Neural progenitor cell (in vitro differentiated cells): ENCODE measurements at regions not wholly inside any gene's neighbourhood (a gene's known extent, or its start where the extent isn't known, plus 50 kb on each side); places are given as distances from the start of the nearest gene placed in this dataset.

Source experiments
- DNase-seq: peaks from one replicate; pipeline ENCODE4 v3.0.0-alpha.2; 2016; ENCODE audit warnings: low spot score
- H2AFZ ChIP-seq: fragments of 200-600 bp; sonication (generic); replicated peaks from 2 replicates; pipeline ENCODE4 v1.6.1; 2016; ENCODE audit warnings: antibody characterized with exemption
- H3F3A ChIP-seq: fragments of 200-600 bp; sonication (generic); 2 replicates; pipeline ENCODE4 v1.6.1; 2016; ENCODE audit warnings: antibody characterized with exemption, low read depth
- H3K27ac ChIP-seq: fragments of 200-600 bp; sonication (generic); 2 replicates; pipeline ENCODE4 v1.5.1; 2016; ENCODE audit warnings: mild to moderate bottlenecking
- H3K27me3 ChIP-seq: fragments of 200-600 bp; sonication (generic); 2 replicates; pipeline ENCODE4 v1.6.1; 2016; ENCODE audit warnings: mild to moderate bottlenecking, moderate library complexity
- H3K36me3 ChIP-seq: fragments of 200-600 bp; sonication (generic); 2 replicates; pipeline ENCODE4 v1.5.1; 2016
- H3K4me1 ChIP-seq: fragments of 200-600 bp; sonication (generic); 2 replicates; pipeline ENCODE4 v1.6.1; 2016; ENCODE audit warnings: mixed run types
- H3K4me2 ChIP-seq: fragments of 200-600 bp; sonication (generic); 2 replicates; pipeline ENCODE4 v1.6.1; 2016
- H3K4me3 ChIP-seq: fragments of 200-600 bp; sonication (generic); 2 replicates; pipeline ENCODE4 v1.5.1; 2016
- H3K79me2 ChIP-seq: fragments of 200-600 bp; sonication (generic); 2 replicates; pipeline ENCODE4 v1.6.1; 2016; ENCODE audit warnings: low read depth
- H3K9ac ChIP-seq: fragments of 200-600 bp; sonication (generic); 2 replicates; pipeline ENCODE4 v1.6.1; 2016
- H3K9me3 ChIP-seq: fragments of 200-600 bp; sonication (generic); 2 replicates; pipeline ENCODE4 v1.5.1; 2016; ENCODE audit warnings: low read depth
- H4K20me1 ChIP-seq: fragments of 200-600 bp; sonication (generic); 2 replicates; pipeline ENCODE4 v1.6.1; 2016; ENCODE audit warnings: low read depth
- H3K27ac Mint-ChIP-seq: 3 replicates; pipeline ENCODE4 v1.8.0; 2021; ENCODE audit warnings: mixed read lengths
- H3K27me3 Mint-ChIP-seq: 2 replicates; pipeline ENCODE4 v1.8.0; 2022; ENCODE audit warnings: low read depth, mild to moderate bottlenecking, inconsistent platforms, moderate library complexity, mixed read lengths; ENCODE audit not compliant: insufficient read depth
- H3K36me3 Mint-ChIP-seq: 3 replicates; pipeline ENCODE4 v1.8.0; 2021; ENCODE audit warnings: mixed read lengths
- H3K4me1 Mint-ChIP-seq: 3 replicates; pipeline ENCODE4 v1.8.0; 2021; ENCODE audit warnings: mixed read lengths
- H3K4me3 Mint-ChIP-seq: 3 replicates; pipeline ENCODE4 v1.8.0; 2021; ENCODE audit warnings: mild to moderate bottlenecking, moderate library complexity, mixed read lengths
- H3K9me3 Mint-ChIP-seq: 3 replicates; pipeline ENCODE4 v1.8.0; 2020; ENCODE audit warnings: mixed read lengths
- CTCF ChIP-seq: fragments of 200-600 bp; sonication (generic); IDR thresholded peaks from 2 replicates; pipeline ENCODE4 v1.5.1; 2017; ENCODE audit warnings: antibody characterized with exemption, mild to moderate bottlenecking
- EZH2 ChIP-seq: fragments of 200-600 bp; sonication (generic); IDR thresholded peaks from 2 replicates; pipeline ENCODE4 v1.6.1; 2017; ENCODE audit warnings: antibody characterized with exemption, mild to moderate bottlenecking, moderate library complexity
- EZH2phosphoT487 ChIP-seq: fragments of 200-600 bp; sonication (generic); IDR thresholded peaks from 2 replicates; pipeline ENCODE4 v1.6.1; 2017; ENCODE audit warnings: antibody characterized with exemption

GRCh38 chr16:13300066-13300840 lies 398.9 kb downstream of the SHISA9 start:
- Histone ChIP-seq H2AFZ (no peak overlapping the region), H3K27ac (no peak overlapping the region), H3K4me1 (no peaks in the 10 kb centered on the region), H3F3A (no peaks in the 10 kb centered on the region), H4K20me1 (no peaks in the 10 kb centered on the region), H3K36me3 (no peaks in the 10 kb centered on the region), H3K79me2 (no peaks in the 10 kb centered on the region), H3K4me2 (no peak overlapping the region), H3K9ac (no peak overlapping the region), H3K9me3 (no peaks in the 10 kb centered on the region), H3K27me3 (no peaks in the 10 kb centered on the region), H3K4me3 (no peak overlapping the region)
- H3K27me3 Mint-ChIP-seq, result no peaks in the 10 kb centered on the region
- no peak overlapping the region for H3K4me3 Mint-ChIP-seq
- no peaks in the 10 kb centered on the region for H3K36me3 Mint-ChIP-seq
- H3K27ac Mint-ChIP-seq, result no peak overlapping the region
- TF ChIP-seq EZH2, result no peak
- no peak for TF ChIP-seq EZH2phosphoT487
- TF ChIP-seq CTCF, result no peak
- no peak for DNase-seq
- no peaks in the 10 kb centered on the region for H3K9me3 Mint-ChIP-seq
- peaks cover 6% of the 10 kb centered on the region for H3K4me1 Mint-ChIP-seq

- Histone ChIP-seq H3K9me3 (no peaks in the 10 kb centered on the region), H3K9ac (no peak overlapping the region), H3K36me3 (no peaks in the 10 kb centered on the region), H3K79me2 (no peaks in the 10 kb centered on the region), H2AFZ (no peak overlapping the region), H3K27ac (no peak overlapping the region), H3K27me3 (no peaks in the 10 kb centered on the region), H3K4me2 (no peak overlapping the region), H3K4me3 (no peak overlapping the region), H3F3A (no peaks in the 10 kb centered on the region), H3K4me1 (no peaks in the 10 kb centered on the region), H4K20me1 (no peaks in the 10 kb centered on the region)
- TF ChIP-seq EZH2 (no peak), EZH2phosphoT487 (no peak), CTCF (no peak)
- H3K27ac Mint-ChIP-seq, result no peak overlapping the region
- H3K9me3 Mint-ChIP-seq, result no peaks in the 10 kb centered on the region
- H3K27me3 Mint-ChIP-seq, result no peaks in the 10 kb centered on the region
- H3K36me3 Mint-ChIP-seq, result no peaks in the 10 kb centered on the region
- no peak for DNase-seq
- H3K4me1 Mint-ChIP-seq, result no peaks in the 10 kb centered on the region
- H3K4me3 Mint-ChIP-seq, result no peak overlapping the region
Measured at GRCh38 chr16:13305019-13305755, 403.8 kb downstream of the SHISA9 start.

GRCh38 chr16:13306161-13306995 lies 405.0 kb downstream of the SHISA9 start:
- H3K36me3 Mint-ChIP-seq, result no peaks in the 10 kb centered on the region
- H3K4me1 Mint-ChIP-seq, result no peaks in the 10 kb centered on the region
- Histone ChIP-seq H3F3A (no peaks in the 10 kb centered on the region), H3K79me2 (no peaks in the 10 kb centered on the region), H3K36me3 (no peaks in the 10 kb centered on the region), H2AFZ (no peak overlapping the region), H3K4me1 (no peaks in the 10 kb centered on the region), H4K20me1 (no peaks in the 10 kb centered on the region), H3K4me3 (no peak overlapping the region), H3K9ac (no peak overlapping the region), H3K4me2 (no peak overlapping the region), H3K9me3 (no peaks in the 10 kb centered on the region), H3K27me3 (no peaks in the 10 kb centered on the region), H3K27ac (no peak overlapping the region)
- H3K9me3 Mint-ChIP-seq, result no peaks in the 10 kb centered on the region
- DNase-seq, result no peak
- no peak overlapping the region for H3K27ac Mint-ChIP-seq
- H3K27me3 Mint-ChIP-seq, result no peaks in the 10 kb centered on the region
- no peak overlapping the region for H3K4me3 Mint-ChIP-seq
- TF ChIP-seq EZH2phosphoT487, result no peak
- TF ChIP-seq EZH2, result no peak
- no peak for TF ChIP-seq CTCF
